Astrocyte of the spinal cord (primary cell): ENCODE measurements at regions not wholly inside any gene's neighbourhood (a gene's known extent, or its start where the extent isn't known, plus 50 kb on each side); places are given as distances from the start of the nearest gene placed in this dataset.

Experiments used
- DNase-seq: peaks from one replicate; pipeline ENCODE4 v3.0.0; 2011; ENCODE audit warnings: low read depth, low spot score
- H3K4me3 ChIP-seq: 2 replicates; pipeline ENCODE4 v1.5.1; 2011; ENCODE audit warnings: low read depth, mild to moderate bottlenecking, low read length, moderate library complexity
- CTCF ChIP-seq: IDR thresholded peaks from 2 replicates; pipeline ENCODE4 v1.5.1; 2012; ENCODE audit warnings: low read depth, mild to moderate bottlenecking, low read length, inconsistent platforms
- in situ Hi-C: cut with HindIII; loops from 2 replicates; pipeline ENCODE4 v1.10.0; 2017; ENCODE audit warnings: low sequenced_read_pairs

DNA sequence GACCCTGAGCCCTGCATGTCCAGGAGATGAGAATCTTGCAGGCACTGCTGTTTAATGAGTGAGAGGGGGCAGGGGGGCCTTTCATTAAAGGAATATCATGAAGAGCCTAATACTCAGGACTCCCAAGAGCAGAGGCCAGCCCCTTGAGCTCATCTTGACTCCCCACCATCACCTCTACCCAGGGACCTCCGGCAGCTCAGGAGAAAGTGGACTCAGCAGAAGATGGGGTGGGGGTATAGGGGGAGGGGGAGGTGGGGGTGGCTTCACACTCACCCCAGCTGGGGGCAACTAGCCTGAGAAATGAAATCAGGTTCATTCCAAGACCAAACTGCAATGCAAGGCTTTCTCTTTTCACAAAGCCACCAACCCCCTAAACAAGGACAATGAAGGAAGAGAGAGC is 575.6 kb upstream of the MKI67 start:
- in situ Hi-C loops: no loop called here
- TF ChIP-seq CTCF: no peak
- no peak overlapping the region for H3K4me3 ChIP-seq
- DNase-seq: no peak

DNA sequence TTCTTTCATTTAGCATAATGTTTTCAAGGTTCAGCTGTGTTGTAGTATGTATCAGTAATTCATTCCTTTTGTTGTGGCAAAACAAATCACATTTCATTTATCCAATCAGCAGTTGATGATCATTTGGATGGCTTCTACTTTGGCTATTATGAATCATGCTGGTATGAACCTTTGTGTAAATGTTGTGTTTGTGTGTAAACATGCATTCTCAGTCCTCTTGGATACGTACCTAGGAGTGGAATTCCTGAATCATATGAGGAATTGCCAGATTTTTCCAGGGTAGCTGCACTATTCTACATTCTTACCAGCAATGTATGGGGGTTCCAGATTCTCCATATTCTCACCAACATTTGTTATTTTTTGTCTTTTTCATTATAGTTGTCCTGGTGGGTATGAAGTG is 578.5 kb upstream of the MKI67 start:
- DNase-seq: no peak
- TF ChIP-seq CTCF: no peak
- H3K4me3 ChIP-seq: no peak overlapping the region
- in situ Hi-C loops: no loop called here

- DNase-seq: no peak
- H3K4me3 ChIP-seq: no peak overlapping the region
- in situ Hi-C loops: no loop called here
- no peak for TF ChIP-seq CTCF
Observed at GRCh38 chr10:128708182-128708581, 582.0 kb upstream of the MKI67 start.

DNA sequence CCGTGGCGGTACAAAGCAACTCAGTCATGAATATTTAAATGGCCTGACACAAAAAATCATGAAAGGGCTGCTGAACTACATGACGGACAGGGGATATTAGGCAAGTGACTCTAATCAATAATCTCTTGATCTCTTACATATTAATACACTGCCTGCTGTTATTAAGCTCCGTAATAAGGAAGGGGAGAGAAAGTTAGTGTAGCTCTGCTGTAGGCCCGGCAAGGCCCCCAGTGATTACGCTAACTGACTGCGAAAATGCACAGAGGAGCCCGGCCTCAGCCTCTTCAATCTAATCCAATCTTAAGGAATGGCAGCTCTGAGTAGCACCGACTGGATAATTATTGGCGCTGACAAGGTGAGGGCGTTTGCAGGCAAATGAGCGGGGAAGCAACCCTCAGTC is 583.5 kb upstream of the MKI67 start:
- H3K4me3 ChIP-seq: no peak overlapping the region
- no peak for DNase-seq
- TF ChIP-seq CTCF: no peak
- in situ Hi-C loops: no loop called here

- no peak for DNase-seq
- in situ Hi-C loops: no loop called here
- H3K4me3 ChIP-seq: no peak overlapping the region
- no peak for TF ChIP-seq CTCF
Observed at GRCh38 chr10:128710098-128710797, 584.0 kb upstream of the MKI67 start.

GRCh38 chr10:128710798-128711183 is 584.6 kb upstream of the MKI67 start:
- no peak overlapping the region for H3K4me3 ChIP-seq
- DNase-seq: no peak
- in situ Hi-C loops: no loop called here
- TF ChIP-seq CTCF: no peak

- no peak for TF ChIP-seq CTCF
- H3K4me3 ChIP-seq: no peak overlapping the region
- DNase-seq: no peak
- in situ Hi-C loops: no loop called here
Observed at GRCh38 chr10:128711806-128712205, 585.6 kb upstream of the MKI67 start.
